OCI-M1 (cell line): ENCODE measurements at regions not wholly inside any gene's neighbourhood (a gene's known extent, or its start where the extent isn't known, plus 50 kb on each side); places are given as distances from the start of the nearest gene placed in this dataset.
"Not testable (repeated sequence)": the region's sequence is repeated elsewhere in the genome, so short reads cannot be mapped to it uniquely, and the experiment has no call there.

Experiments
- DNase-seq: peaks from one replicate; lab custom pipeline; 2025; lab: John Stamatoyannopoulos, UW

- DNase-seq: no peak
Measured at GRCh38 chr16:17940584-17941364, 395.8 kb downstream of the NPIPA8 start.

DNA sequence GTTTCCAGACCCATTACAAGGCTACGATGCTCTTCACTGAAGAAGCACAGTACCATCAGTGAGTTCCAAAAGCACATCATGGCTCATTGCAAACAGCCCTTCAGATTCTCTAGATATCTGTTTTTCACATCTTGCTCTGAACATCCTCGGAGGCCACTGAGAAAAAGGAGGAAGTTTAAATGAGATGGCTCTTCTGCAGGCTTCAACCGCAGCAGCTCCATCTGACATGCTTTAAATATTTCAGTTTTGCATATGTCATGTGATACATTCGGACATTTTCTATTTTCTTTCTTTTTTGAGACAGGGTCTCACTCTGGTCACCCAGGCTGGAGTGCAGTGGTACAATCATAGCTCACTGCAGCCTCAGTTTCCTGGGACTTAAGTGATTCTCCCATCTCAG is 396.8 kb downstream of the NPIPA8 start:
- peak; percentile 18 for DNase-seq

GRCh38 chr16:17939122-17939536 is 397.4 kb downstream of the NPIPA8 start:
- DNase-seq: peak; percentile 10

DNA sequence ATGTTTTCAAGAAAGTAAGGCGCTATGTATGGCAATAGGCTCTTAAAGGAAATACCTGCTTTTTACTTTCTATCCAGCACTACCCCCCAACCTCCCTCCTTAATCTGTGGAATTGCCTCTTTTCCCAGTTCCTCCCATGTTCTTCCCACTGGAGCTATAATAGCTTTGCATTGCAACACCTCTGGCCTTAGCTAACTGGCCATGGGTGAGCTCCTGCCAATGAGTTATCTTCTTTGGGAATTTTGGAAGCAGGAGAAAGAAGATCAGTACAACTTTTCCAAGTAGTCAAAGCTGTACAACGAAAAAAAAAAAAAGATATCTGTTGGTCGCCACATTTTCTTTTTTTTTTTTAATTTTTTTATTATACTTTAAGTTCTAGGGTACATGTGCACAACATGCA is 398.0 kb downstream of the NPIPA8 start:
- DNase-seq: no peak

- DNase-seq: no peak
Measured at GRCh38 chr16:17936766-17937402, 399.7 kb downstream of the NPIPA8 start.

DNA sequence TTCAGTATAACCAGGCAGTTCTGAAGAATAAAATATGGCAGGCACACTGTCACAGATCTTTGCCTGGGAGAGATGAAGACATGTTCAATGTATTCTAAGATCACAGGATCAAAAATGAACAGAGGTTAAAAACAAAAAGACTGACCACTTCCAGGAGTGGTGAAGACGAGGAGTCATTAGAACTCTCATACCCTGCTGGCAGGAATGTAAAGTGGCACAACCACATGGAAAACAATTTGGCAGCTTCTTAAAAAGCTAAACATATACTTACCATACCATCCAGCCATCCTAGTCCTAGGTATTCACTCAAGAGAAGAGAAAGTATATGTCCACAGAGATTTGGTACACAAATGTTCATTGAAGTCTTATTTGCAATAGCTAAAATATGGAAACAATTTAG is 406.3 kb downstream of the NPIPA8 start:
- no peak for DNase-seq

DNA sequence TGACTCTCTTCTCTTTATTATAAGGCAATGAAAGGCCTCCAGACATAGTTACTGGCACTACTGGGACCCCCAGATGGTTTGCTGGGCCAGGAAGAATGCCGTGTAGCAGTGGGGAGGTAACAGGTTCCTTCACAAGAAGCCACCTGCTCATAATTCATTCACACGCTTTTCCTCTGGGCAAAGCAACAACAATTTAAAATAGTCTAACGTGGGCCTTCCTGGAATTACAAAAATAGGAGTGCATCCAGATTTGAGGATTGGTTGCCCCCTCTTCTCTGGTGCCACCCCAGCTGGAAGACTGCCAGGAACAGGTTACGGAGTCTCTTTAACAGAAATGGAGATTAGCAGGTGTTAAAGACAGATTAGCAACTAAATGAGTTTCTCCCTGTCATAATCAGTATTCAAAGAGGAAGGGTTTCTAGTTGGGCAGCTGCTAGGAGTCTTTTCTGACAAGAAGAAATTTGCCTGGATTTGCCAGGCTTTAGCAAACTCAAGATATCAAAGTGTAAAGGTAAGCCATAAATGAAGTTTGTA is 409.6 kb downstream of the NPIPA8 start:
- no peak for DNase-seq

GRCh38 chr16:17926461-17926860 is 410.1 kb downstream of the NPIPA8 start:
- DNase-seq: no peak

GRCh38 chr16:17925761-17926160 is 410.8 kb downstream of the NPIPA8 start:
- DNase-seq: no peak

GRCh38 chr16:17921357-17921978 is 415.1 kb downstream of the NPIPA8 start:
- DNase-seq: peak; percentile 61

- no peak for DNase-seq
Measured at GRCh38 chr16:17917316-17918019, 419.1 kb downstream of the NPIPA8 start.

- DNase-seq: no peak
Measured at GRCh38 chr16:17915791-17916190, 420.7 kb downstream of the NPIPA8 start.

GRCh38 chr16:17914168-17914567 is 422.4 kb downstream of the NPIPA8 start:
- no peak for DNase-seq

GRCh38 chr16:17911578-17911977 is 425.0 kb downstream of the NPIPA8 start:
- DNase-seq: not testable (repeated sequence)

GRCh38 chr16:17906626-17907025 is 429.9 kb downstream of the NPIPA8 start:
- DNase-seq: not testable (repeated sequence)

DNA sequence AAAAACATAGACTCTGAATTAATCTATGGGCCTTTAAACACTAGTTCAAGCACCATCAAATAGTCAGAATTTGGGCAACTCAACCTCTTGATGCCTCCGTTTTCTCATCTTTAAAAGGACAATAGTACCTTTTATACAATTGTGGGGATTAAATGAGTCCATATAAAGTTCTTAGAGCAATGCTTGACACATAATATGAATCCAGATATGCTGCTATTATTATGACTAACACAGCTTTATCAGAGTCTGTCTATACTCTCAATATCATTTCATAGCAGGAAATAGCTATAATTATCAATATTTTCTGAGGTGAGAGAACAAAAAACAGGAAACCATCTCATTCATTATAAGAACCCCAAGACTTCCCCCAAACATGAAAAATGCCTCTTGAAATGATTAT is 430.5 kb upstream of the XYLT1 start:
- DNase-seq: no peak

DNA sequence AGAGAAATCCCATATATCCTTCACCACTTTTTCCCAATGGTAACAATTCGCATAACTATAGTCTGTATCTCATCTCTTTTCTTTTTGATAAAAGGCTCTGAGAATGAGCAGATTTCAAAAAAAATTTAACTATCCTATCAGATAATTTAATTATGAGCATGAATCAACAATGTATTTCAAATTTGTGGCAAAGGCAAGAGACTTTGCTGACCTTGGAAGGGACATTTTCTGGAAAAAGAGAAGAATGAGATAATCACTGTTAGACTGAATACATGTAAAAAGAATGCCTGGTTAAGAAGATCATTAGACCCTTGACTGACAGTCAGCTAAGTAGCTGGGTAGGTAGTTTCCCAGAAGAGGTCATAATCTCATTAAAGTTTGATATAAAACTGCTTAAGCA is 428.4 kb upstream of the XYLT1 start:
- DNase-seq: no peak

- DNase-seq: no peak
Measured at GRCh38 chr16:17887963-17888362, 417.2 kb upstream of the XYLT1 start.

DNA sequence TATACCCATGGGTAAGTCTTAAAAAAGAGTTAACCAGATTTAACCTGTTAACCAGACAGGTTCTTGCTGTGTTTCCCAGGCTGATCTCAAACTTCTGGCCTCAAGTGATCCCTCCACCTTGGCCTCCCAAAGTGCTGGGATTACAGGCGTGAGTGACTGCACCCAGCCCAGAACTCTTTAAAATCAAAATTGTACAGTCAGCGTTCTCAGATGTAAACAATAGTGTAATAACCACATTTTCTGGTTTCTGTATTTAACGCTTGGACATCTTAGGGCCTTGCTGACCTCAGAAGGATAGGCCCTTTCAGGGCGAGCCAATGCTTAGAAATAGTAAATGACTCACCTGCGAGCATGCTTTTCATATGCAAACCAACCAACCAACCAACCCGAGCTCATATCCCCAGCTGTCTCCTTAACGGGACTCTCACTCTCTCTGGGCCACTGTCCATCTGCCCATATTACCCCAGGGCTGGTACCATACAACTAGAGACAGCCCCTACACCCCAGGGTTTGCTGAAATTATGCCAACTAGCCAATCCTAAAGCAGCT is 415.0 kb upstream of the XYLT1 start:
- DNase-seq: no peak

DNA sequence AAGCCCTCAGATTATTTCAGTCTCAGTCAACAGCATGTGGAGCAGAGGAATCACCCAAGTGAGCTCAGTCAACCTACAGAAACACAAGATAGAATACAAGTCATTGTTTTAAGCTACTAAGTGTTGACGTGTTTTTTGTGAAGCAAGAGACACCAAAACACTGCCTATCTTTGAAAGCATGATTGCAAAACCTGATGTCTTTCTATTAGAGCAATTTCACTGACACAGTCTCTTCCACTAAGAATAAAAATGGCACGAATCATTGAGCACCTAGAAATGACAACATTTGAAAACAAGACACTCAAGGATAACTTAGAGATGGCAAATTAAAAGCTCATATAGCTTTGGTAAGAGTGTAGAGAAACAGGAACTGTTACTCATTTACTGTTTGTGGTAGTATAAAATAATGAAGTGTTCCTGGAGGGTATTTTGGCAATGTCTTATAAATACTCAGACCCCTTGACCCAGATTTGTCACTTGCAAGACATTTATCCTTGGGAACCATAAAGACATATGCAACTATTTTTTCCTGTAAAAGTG is 407.1 kb upstream of the XYLT1 start:
- no peak for DNase-seq

- no peak for DNase-seq
Measured at GRCh38 chr16:17866996-17867395, 396.2 kb upstream of the XYLT1 start.

DNA sequence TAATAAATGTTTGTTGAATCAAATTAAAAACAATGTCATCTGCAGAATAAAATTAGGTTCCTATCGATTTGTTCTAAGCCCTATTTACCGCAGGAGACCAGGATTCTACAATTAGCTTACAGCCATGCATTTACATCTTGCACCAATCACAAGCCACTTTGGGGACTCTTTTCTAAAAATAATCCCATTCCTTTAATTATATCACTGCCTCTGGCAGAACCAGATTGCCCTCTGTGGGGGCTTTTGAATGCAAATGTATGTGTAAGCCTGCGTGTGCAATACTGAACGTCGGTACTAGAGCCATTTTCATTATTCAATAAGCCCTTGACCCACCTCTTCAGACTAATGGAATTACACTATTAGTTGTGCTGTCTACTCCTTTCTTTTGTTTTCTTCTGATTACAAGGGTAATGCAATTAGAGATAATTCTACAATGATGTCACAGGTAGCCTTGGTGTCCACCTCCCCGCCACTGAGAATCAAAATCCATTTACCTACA is 391.3 kb upstream of the XYLT1 start:
- no peak for DNase-seq
